Adrenal gland (tissue), 5 donors: ENCODE measurements at regions not wholly inside any gene's neighbourhood (a gene's known extent, or its start where the extent isn't known, plus 50 kb on each side); places are given as distances from the start of the nearest gene placed in this dataset.

Source experiments
- POLR2A ChIP-seq, 2 donors: fragments of 450-650 bp; IDR thresholded peaks; one replicate each; pipeline ENCODE4 v1.6.1; 2017; ENCODE audit warnings: antibody characterized with exemption in 2 of 2, mild to moderate bottlenecking in 2 of 2, moderate library complexity in 1 of 2
- TF ChIP-seq, protein P1 (sequence below), 6 experiments: fragments of 450-650 bp in 4 of 6; fragments of 200-600 bp in 2 of 6; sonication (generic) in 1 of 6; IDR thresholded peaks; 1 replicate in 5 of 6; 2 replicates in 1 of 6; pipeline versions ENCODE4 v1.5.1 to v1.8.0; 2016 to 2021; ENCODE audit warnings: antibody characterized with exemption in 6 of 6, mild to moderate bottlenecking in 2 of 6, moderate library complexity in 1 of 6
- donor health status: DM: no; HTN: no; CAD: no.

DNA sequence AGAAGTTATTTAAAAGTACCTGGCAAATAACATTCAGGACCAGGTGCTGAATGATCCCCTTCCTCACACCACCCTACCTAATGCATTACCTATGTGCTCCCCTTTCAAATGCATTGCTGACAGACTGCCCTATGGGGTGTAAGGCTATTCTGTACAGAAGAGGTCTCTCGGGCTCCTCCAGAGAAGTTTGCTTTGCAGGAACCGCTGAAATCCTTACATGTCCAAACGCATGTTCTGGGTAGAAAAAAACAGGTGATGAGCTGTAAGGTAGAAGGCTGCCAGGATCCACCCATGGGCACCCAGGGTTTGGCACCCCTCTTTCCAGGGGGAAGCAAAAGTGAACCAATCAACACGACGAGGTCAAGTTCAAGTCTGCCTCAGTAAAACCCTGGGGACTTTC, 58.3 kb upstream of the TARBP1 start:
- TF ChIP-seq, protein P1, sequence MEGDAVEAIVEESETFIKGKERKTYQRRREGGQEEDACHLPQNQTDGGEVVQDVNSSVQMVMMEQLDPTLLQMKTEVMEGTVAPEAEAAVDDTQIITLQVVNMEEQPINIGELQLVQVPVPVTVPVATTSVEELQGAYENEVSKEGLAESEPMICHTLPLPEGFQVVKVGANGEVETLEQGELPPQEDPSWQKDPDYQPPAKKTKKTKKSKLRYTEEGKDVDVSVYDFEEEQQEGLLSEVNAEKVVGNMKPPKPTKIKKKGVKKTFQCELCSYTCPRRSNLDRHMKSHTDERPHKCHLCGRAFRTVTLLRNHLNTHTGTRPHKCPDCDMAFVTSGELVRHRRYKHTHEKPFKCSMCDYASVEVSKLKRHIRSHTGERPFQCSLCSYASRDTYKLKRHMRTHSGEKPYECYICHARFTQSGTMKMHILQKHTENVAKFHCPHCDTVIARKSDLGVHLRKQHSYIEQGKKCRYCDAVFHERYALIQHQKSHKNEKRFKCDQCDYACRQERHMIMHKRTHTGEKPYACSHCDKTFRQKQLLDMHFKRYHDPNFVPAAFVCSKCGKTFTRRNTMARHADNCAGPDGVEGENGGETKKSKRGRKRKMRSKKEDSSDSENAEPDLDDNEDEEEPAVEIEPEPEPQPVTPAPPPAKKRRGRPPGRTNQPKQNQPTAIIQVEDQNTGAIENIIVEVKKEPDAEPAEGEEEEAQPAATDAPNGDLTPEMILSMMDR (IDR thresholded peaks at IDR 0.05), result no peak
- TF ChIP-seq POLR2A (IDR thresholded peaks at IDR 0.05), result no peak
